Esophagus mucosa (tissue), 1 donor: ENCODE measurements at regions not wholly inside any gene's neighbourhood (a gene's known extent, or its start where the extent isn't known, plus 50 kb on each side); places are given as distances from the start of the nearest gene placed in this dataset.

Source experiments
- ATAC-seq: fragments of 200-7000 bp; cut with Tn5 transposase; one replicate; pipeline ENCODE4 v1.9.1; 2020
- donor health status: DM: yes; HTN: yes; CAD: no.

- ATAC-seq = no peak
Measured at GRCh38 chr6:140636908-140637402, 1262.5 kb upstream of the CITED2 start.

DNA sequence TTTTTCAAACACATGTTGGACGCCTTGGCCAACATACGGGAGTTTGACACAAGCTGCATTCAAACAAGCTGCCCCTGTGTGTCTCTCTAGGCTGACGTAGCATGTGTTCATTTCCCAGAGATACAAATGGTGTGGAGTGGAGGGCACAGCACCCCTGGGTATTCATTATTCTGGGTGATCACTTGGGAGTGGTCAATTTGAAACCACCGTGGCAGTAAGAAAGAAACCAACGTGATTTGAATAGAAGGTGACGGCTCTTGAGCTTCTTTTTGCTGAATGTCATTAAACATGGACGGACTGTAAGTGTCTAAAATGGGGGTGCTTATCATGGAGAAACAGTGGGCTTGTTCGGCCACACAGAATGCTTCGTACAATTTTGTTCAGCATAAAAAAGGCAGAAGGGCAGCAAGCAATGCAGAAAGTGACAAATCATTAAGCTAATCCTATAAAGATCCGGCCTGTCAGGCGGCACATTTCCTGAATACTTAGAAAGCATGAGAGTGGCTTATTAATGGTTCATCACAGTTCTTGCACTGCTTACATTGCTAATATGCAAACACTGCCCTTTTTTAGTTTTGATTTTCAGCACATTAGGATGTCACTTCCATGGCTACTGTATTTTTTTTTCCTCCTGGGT, 1261.9 kb upstream of the CITED2 start:
- ATAC-seq = no peak

- ATAC-seq = no peak
Measured at GRCh38 chr6:140627002-140627401, 1252.6 kb upstream of the CITED2 start.

GRCh38 chr6:140623498-140623897, 1249.0 kb upstream of the CITED2 start:
- no peak for ATAC-seq

- ATAC-seq = no peak
Measured at GRCh38 chr6:140620496-140620895, 1246.0 kb upstream of the CITED2 start.

- no peak for ATAC-seq
Measured at GRCh38 chr6:140609956-140610355, 1235.5 kb upstream of the CITED2 start.

DNA sequence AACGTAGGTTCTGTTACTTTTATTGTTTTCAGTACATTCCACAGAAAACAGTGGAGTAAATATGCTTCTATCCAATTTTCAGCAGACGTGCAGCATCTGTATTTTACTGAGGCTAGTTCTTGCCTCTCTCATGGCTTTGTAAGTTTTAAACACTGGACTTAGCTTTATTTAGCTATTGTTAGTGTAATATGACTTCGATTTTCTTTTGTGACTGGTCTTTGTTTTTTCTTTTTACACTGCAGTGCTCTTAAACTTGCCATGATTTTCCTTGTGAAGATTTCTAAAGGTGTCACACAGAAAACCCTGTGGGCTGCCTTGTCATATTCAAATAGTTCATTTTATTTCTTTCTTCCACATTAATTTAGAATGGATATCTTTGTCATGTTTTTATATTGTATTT, 1234.9 kb upstream of the CITED2 start:
- no peak for ATAC-seq

- ATAC-seq = no peak
Measured at GRCh38 chr6:140604786-140605185, 1230.3 kb upstream of the CITED2 start.

DNA sequence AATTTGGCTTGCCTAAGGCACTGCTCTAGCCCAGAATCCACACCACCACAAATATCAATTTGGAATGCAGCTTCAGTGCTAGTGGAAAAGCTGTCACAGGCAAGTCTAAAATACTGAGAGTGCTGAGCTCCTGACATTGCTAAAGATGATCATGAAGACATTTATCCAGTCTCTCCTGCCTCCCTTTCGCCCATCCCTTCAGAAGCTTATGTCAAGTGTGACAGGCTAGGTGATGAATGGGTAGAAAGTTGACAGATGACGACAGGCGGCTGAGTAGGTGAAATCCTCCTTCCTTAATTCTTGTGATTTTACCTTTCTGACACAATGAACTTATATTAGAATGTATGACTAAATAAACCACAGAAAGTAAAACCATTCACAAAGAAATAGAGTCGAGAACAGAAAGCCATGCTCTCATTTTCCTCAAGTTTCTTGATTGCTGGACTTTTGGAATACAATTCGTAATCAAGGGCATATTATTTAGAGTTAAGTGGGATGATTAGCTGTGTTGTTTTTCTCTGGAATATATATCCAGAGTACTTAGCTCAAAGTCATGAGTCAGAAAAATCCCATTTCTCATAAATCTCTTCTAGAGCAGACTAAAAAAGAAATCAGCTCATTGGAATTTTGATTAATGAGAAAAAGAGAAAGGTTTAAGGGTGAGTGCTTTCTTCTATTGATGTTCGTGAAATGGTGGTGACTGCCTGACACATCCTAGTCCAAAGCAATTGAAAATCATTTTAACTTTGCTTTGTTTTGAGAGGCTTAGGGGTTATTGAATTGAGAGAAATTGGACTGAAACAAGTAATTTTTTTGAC, 1228.2 kb upstream of the CITED2 start:
- ATAC-seq = no peak

- ATAC-seq = no peak
Measured at GRCh38 chr6:140601021-140601808, 1226.8 kb upstream of the CITED2 start.

- no peak for ATAC-seq
Measured at GRCh38 chr6:140599916-140600315, 1225.5 kb upstream of the CITED2 start.

DNA sequence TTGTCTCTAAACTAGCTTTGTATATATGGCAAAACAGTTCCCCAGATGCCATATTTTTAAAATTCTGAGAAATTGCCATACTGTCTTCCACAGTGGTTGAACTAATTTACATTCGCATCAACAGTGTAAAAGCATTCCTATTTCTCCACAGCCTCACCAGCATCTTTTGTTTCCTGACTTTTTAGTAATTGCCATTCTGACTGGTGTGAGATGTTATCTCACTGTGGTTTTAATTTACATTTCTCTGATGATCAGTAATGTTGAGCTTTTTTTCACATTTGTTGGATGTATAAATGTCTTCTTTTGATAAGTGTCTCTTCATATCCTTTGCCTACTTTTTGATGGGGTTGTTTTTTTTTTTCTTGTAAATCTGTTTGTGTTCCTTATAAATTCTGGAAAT, 1222.7 kb upstream of the CITED2 start:
- no peak for ATAC-seq

DNA sequence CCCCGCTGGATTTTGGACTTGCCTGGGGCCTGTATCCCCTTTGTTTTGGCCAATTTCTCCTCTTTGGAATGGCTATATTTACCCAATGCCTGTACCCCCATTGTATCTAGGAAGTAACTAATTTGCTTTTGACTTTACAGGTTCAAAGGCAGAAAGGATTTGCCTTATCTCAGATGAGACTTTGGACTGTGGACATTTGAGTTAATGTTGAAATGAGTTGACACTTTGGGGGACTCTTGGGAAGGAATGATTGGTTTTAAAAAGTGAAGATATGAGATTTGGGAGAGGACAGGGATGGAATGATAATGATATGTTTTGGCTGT, 1220.3 kb upstream of the CITED2 start:
- no peak for ATAC-seq

DNA sequence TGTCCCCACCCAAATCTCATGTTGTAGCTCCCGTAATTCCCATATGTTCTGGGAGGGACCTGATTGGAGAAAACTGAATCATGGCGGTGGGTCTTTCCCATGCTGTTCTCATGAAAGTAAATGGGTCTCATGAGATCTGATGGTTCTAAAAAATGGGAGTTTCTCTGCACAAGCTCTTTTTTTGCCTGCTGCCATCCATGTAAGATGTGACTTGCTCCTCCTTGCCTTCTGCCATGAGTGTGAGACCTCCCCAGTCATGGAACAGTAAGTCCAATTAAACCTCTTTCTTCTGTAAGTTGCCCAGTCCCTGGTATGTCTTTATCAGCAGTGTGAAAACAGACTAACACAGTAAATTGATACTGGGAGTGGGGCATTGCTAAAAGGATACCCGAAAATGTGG, 1218.4 kb upstream of the CITED2 start:
- no peak for ATAC-seq

GRCh38 chr6:140590641-140591040, 1216.2 kb upstream of the CITED2 start:
- no peak for ATAC-seq

DNA sequence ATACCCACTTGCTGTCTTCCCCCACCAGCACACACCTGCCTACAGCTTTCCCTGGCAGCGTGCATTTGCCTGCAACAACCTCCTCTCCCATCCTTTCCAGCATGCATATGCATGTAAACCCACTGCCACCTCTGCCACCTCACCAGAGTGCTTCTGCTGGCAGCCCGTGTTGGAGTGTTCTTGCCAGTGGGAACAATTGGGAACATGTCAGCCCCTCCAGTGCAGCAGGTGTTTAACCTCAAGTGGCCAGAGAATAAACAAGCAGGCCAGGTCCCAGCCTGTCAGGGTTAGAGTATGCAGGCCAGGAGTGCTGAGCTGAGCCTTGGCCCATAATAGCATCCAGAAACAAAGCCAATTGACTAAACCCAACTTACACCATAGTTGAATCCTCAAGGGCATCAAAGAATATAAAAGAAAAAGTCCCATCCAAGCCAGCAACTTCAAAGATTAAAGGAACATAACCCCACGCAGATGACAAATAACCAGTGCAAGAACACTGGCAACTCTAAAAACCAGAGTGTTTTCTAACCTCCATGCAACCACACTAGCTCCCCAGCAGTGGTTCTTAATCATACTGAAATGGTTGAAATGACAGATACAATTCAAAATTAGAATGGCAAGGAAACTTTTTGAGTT, 1212.1 kb upstream of the CITED2 start:
- no peak for ATAC-seq

DNA sequence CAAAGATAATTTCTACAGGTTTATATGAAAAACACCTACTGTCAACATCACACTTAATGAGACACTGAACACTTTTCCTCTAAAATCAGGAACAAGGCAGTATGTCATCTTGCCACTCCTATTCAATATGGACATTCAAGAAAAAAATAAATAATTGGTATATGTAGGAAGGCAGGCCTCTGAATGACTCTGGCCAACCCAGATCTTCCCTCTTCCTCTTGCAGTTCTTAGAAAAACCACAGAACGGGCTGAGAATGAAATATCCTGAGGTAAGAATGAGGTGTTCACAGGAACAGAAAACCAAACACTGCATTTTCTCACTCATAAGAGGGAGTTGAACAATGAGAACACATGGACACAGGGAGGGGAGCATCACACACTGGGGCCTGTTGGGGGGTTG, 1207.2 kb upstream of the CITED2 start:
- no peak for ATAC-seq

GRCh38 chr6:140579918-140580317, 1205.5 kb upstream of the CITED2 start:
- ATAC-seq = no peak

DNA sequence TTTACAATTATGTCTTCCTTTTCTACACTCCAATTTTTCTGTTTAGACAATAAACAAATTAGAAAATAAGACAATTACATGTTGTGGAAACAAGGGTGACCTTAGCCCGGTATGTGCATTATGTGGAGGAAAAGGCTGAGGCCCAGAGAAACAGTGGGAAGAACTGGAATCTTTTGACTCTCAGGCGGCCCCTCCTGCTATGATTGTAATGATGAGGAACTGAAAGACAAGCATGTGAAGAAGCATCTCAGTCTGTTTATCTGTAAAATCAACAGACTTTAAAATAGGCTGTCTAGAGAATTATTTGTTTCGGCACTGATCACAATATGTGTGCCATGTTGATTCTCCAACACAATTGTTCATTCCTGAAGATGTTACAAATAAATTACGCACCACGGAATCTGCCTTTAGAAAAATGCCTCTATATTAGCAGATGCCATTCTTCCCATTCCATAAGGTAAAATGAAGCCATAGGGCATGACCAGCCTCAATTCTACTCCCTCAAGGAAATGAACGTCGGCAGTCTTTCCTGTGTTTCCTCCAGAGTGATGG, 1201.6 kb upstream of the CITED2 start:
- no peak for ATAC-seq

- ATAC-seq = no peak
Measured at GRCh38 chr6:140572867-140573266, 1198.4 kb upstream of the CITED2 start.

DNA sequence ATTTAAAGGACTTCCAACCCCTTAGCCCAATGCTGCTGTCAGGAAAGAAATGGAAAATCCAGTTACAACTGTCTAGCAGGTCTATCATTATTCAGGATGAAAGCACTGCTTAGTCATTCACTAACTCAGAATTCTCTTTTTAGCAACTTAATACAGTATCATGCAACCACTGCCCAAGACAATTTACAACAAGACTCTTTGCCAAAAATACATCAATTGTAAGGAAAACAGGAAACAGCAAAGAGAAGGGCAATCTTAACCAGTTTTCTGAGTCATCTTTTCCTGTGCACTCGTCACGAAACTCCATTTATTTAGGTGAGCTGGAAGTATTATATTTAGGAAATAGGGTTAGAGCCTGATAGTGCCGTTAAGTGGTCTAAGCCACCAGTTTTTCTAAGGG, 1197.7 kb upstream of the CITED2 start:
- ATAC-seq = peak; percentile 70

DNA sequence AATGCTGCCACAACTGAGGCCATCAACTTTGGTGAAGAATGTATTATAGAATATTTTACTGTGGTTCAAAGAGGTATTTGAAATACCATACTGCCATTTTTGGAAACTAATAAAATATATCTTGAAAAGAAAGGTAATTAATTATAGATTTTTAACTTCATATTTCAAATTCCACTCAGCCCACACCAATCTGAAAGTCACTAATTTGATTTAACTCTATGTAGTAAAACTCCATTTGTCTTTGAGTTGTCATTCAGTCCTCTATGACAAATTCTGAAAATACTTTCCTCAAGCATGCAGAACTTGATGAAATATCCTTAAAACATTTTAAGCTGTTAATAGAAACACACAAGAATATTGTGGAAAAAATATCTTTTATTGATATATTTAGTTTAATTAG, 1196.7 kb upstream of the CITED2 start:
- ATAC-seq = no peak

GRCh38 chr6:140567466-140567865, 1193.0 kb upstream of the CITED2 start:
- ATAC-seq = no peak
